ENCODE measurements at regions not wholly inside any gene's neighbourhood (a gene's known extent, or its start where the extent isn't known, plus 50 kb on each side); places are given as distances from the start of the nearest gene placed in this dataset.

DNA sequence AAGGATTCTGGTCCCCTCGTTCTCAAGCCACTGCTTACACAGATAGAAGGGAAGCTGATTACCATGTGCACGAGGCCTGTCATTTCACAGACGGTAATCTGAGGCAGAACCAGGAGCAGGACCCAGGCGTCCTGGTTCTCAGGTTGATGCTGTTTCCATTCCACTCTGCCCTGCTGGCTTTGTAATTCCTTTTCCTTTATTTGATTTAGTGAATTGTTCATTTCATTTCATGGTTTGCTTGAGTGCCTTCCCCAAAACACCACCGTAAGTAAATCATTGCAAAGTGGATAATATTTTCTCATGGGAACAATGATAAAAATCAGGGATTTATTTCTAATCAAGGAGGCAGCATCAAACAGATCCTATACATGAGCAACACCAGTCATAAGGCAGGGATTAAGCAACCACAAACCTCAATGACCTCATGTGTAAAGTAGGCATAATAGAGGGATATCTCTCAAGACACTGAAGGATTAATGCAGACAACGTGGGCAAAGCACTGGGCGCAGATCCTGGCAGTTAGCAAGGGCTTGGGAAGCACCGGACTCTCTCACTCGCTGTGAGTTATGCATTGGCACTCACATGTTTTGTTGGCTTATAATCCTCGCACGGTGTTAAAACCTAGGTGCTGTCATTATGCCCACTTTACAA is 229.5 kb upstream of the FOXQ1 start:
- CTCF ChIA-PET, result interaction anchor here (0.6 kb wide), 1 partner anchor 186 kb away, joined by 3 read pairs; no protein-coding TSS in a partner anchor

DNA sequence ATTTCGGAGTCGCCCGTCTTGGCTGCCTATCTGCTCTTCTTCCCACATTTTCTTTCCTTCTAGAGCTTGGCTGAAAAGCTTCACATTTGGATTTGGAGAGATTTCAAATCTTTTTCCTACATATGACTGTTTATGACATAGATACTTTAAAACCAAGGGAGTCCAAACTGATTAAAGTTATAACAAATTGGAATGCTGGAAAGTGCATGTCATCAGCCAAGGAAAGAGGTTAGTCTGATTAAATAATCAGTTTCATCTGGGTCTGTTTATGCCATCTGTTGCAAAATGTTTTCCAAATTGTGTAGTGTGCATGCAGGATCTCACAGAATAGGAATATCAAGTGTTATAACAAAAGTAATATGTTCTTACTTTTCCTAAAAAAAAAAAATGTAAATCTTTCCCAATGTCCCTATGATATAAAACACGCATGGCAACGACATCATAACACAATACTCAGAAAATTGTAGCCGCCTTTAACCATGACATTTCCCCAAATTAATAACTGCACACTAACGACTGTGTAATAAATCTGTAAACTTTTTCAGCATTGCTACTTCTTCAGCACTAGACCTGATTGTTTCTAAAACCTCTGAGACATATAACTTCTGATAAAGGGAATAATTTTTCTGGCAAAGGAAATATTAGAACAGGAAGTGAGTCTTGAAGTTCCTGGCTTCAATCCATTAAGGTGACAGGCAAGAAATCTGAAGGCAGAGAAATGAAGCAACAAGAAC is 230.2 kb upstream of the FOXQ1 start:
- Mint-ChIP-seq H3K4me3 (no peak overlapping the region), H3K36me3 (ENCODE audit: low read depth) (no peaks in the 10 kb centered on the region), H3K9me3 (ENCODE audit: insufficient read depth) (no peaks in the 10 kb centered on the region), H3K4me1 (ENCODE audit: low read depth) (no peaks in the 10 kb centered on the region), H3K27ac (no peak overlapping the region), H3K27me3 (ENCODE audit: low read depth) (peaks cover 3% of the 10 kb centered on the region)
- ChIA-PET CTCF (no interaction called here), POLR2A (no interaction called here)
- ATAC-seq (no peak), DNase-seq (no peak)

More for the DNA sequence above, 229.5 kb upstream of the FOXQ1 start:
- Mint-ChIP-seq H3K27me3 (ENCODE audit: low read depth) (peaks cover 3% of the 10 kb centered on the region), H3K27ac (no peak overlapping the region), H3K4me3 (no peak overlapping the region), H3K4me1 (ENCODE audit: low read depth) (no peaks in the 10 kb centered on the region), H3K9me3 (ENCODE audit: insufficient read depth) (no peaks in the 10 kb centered on the region), H3K36me3 (ENCODE audit: low read depth) (no peaks in the 10 kb centered on the region)
- DNase-seq (no peak), ATAC-seq (no peak)
- POLR2A ChIA-PET, result no interaction called here

- H3K36me3 Mint-ChIP-seq (ENCODE audit: low read depth), result no peaks in the 10 kb centered on the region
- ChIA-PET POLR2A (no interaction called here), CTCF (no interaction called here)
- no peak overlapping the region for H3K4me3 Mint-ChIP-seq
- peaks cover 3% of the 10 kb centered on the region for H3K27me3 Mint-ChIP-seq (ENCODE audit: low read depth)
- DNase-seq (no peak), ATAC-seq (no peak)
- no peaks in the 10 kb centered on the region for H3K9me3 Mint-ChIP-seq (ENCODE audit: insufficient read depth)
- H3K27ac Mint-ChIP-seq, result no peak overlapping the region
- no peaks in the 10 kb centered on the region for H3K4me1 Mint-ChIP-seq (ENCODE audit: low read depth)
Measured at GRCh38 chr6:1080453-1081337, 231.2 kb upstream of the FOXQ1 start.

DNA sequence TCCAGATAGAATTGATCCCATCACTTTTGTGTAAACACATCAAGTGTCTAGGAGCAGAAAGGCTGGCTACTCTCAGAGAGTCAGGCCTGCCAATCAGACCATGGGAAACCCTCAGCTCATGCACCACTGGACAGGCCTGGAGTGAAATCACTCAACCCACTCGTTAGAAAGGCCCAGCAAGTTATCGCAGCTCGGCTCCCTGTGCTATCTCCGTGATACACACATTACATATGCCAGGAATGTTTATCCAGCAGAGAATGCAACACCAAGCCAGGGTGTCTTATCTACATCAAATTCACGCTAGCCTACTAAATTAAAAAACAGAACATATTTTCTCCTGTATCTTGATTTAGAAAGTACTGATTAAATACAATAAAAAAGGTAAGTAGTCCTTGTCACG is 232.4 kb upstream of the FOXQ1 start:
- H3K27ac Mint-ChIP-seq, result no peak overlapping the region
- ChIA-PET POLR2A (no interaction called here), CTCF (no interaction called here)
- no peaks in the 10 kb centered on the region for H3K4me1 Mint-ChIP-seq (ENCODE audit: low read depth)
- H3K36me3 Mint-ChIP-seq (ENCODE audit: low read depth), result no peaks in the 10 kb centered on the region
- no peak for ATAC-seq
- H3K9me3 Mint-ChIP-seq (ENCODE audit: insufficient read depth), result no peaks in the 10 kb centered on the region
- no peak overlapping the region for H3K4me3 Mint-ChIP-seq
- peaks cover 3% of the 10 kb centered on the region for H3K27me3 Mint-ChIP-seq (ENCODE audit: low read depth)
- no peak for DNase-seq

GRCh38 chr6:1077478-1078416 is 234.2 kb upstream of the FOXQ1 start:
- no peak for ATAC-seq

DNA sequence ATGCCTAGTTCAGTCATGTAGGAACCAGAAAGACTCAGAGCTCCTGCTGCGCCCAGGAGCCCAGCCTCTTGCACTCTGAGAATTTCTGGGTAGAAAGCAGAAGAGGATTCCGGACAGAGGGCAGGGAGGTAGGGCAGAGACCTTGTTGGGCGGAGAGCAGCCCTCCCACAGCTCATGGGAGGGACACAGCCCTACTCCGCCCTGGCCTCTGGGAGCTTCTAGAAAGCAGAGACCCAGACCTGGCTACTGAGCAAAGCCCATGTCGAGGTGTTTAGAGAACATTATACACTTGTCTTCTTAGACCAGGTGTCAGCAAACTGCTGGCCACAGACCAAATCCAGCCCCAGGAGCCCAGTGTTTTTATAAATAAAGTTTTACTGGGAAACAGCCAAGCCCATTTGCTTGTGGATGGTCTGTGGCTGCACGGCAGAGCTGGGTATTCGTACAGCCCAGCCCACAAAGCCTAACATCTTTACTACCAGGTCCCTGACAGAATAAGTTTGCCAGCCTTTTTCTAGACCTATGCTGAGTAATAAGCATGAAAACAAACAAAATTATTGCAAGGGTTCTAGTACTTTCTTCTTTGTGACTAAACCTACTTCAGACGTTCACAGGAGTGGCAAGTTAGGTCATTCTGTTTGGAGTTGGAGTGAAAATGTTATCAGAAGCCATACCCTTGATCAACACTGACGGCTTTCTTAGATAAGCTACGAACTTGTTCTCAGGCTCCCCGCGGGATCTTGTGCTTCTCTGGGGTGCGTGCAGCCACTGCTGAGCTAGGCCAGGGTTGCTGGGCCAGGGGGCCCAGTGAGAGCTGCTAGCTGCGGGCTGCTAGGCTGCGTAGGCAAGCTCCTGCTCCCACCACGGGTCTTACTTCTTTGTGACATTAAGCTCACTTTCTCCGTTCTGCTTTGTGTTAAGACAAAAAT is 235.1 kb upstream of the FOXQ1 start:
- Mint-ChIP-seq H3K4me3 (no peak overlapping the region), H3K4me1 (ENCODE audit: low read depth) (no peaks in the 10 kb centered on the region), H3K9me3 (ENCODE audit: insufficient read depth) (no peaks in the 10 kb centered on the region), H3K36me3 (ENCODE audit: low read depth) (no peaks in the 10 kb centered on the region), H3K27ac (no peak overlapping the region), H3K27me3 (ENCODE audit: low read depth) (peaks cover 3% of the 10 kb centered on the region)
- DNase-seq (no peak), ATAC-seq (no peak)
- ChIA-PET CTCF (no interaction called here), POLR2A (no interaction called here)

More at GRCh38 chr6:1077478-1078416, 234.2 kb upstream of the FOXQ1 start:
- CTCF ChIA-PET, result no interaction called here
- Mint-ChIP-seq H3K27me3 (ENCODE audit: low read depth) (peaks cover 3% of the 10 kb centered on the region), H3K27ac (no peak overlapping the region), H3K4me1 (ENCODE audit: low read depth) (no peaks in the 10 kb centered on the region), H3K9me3 (ENCODE audit: insufficient read depth) (no peaks in the 10 kb centered on the region), H3K36me3 (ENCODE audit: low read depth) (no peaks in the 10 kb centered on the region), H3K4me3 (no peak overlapping the region)
- POLR2A ChIA-PET, result no interaction called here
- no peak for DNase-seq

GRCh38 chr6:1075880-1076279 is 236.0 kb upstream of the FOXQ1 start:
- Mint-ChIP-seq H3K36me3 (ENCODE audit: low read depth) (no peaks in the 10 kb centered on the region), H3K27me3 (ENCODE audit: low read depth) (peaks cover 3% of the 10 kb centered on the region), H3K27ac (no peak overlapping the region), H3K4me3 (no peak overlapping the region), H3K9me3 (ENCODE audit: insufficient read depth) (no peaks in the 10 kb centered on the region), H3K4me1 (ENCODE audit: low read depth) (no peaks in the 10 kb centered on the region)
- no peak for DNase-seq
- CTCF ChIA-PET, result no interaction called here
- POLR2A ChIA-PET, result no interaction called here
- ATAC-seq, result no peak

- Mint-ChIP-seq H3K27me3 (ENCODE audit: low read depth) (peaks cover 3% of the 10 kb centered on the region), H3K27ac (no peak overlapping the region), H3K4me3 (no peak overlapping the region), H3K36me3 (ENCODE audit: low read depth) (no peaks in the 10 kb centered on the region), H3K9me3 (ENCODE audit: insufficient read depth) (no peaks in the 10 kb centered on the region), H3K4me1 (ENCODE audit: low read depth) (no peaks in the 10 kb centered on the region)
- ChIA-PET CTCF (no interaction called here), POLR2A (no interaction called here)
- ATAC-seq (no peak), DNase-seq (no peak)
Measured at GRCh38 chr6:1075444-1075843, 236.5 kb upstream of the FOXQ1 start.

DNA sequence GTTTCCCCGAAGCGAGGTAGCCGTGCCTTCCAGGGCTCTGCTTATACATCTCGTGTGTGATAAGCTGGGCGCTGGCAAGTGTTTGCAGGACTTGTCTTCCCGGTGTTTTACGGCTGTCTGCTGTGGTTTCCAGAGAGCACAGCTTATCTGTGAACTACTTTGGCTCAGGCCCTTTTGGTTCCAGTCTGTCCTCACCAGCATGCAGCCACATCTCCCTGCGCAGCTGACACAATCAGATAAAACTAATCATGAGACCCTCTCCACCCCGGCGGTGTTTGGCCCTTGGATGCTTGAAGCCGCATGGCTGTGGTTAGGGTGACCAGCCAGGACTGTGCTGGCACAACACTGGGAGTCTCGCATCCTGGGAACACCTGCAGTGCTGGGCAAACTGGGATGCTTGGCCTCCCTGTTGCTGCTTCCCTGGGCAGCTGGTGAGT is 241.8 kb upstream of the FOXQ1 start:
- CTCF ChIA-PET, result no interaction called here
- Mint-ChIP-seq H3K9me3 (ENCODE audit: insufficient read depth) (no peaks in the 10 kb centered on the region), H3K4me1 (ENCODE audit: low read depth) (no peaks in the 10 kb centered on the region), H3K4me3 (no peak overlapping the region), H3K36me3 (ENCODE audit: low read depth) (no peaks in the 10 kb centered on the region), H3K27ac (no peak overlapping the region), H3K27me3 (ENCODE audit: low read depth) (peaks cover 5% of the 10 kb centered on the region)
- no peak for DNase-seq
- POLR2A ChIA-PET, result no interaction called here
- no peak for ATAC-seq

DNA sequence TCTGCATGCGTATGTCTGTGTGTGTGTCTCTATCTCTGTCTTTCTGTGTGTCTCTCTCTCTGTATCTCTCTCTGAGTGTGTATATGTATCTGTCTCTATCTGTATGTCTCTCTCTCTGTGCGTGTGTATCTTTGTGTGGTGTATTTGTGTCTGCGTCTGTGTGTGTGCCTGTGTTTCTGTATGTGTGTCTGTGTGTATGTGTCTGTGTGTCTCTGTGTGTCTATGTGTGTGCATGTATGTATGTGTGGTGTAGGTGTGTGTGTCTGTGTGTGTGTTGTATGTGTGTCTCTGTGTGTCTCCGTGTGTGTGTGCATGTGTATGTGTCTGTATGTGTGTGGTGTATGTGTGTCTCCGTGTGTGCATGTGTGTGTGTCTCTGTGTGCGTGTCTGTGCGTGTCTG is 243.0 kb upstream of the FOXQ1 start:
- POLR2A ChIA-PET, result no interaction called here
- no peak overlapping the region for H3K4me3 Mint-ChIP-seq
- no peaks in the 10 kb centered on the region for H3K9me3 Mint-ChIP-seq (ENCODE audit: insufficient read depth)
- H3K27me3 Mint-ChIP-seq (ENCODE audit: low read depth), result peaks cover 5% of the 10 kb centered on the region
- ATAC-seq (no peak), DNase-seq (no peak)
- CTCF ChIA-PET, result no interaction called here
- no peak overlapping the region for H3K27ac Mint-ChIP-seq
- no peaks in the 10 kb centered on the region for H3K36me3 Mint-ChIP-seq (ENCODE audit: low read depth)
- H3K4me1 Mint-ChIP-seq (ENCODE audit: low read depth), result no peaks in the 10 kb centered on the region

DNA sequence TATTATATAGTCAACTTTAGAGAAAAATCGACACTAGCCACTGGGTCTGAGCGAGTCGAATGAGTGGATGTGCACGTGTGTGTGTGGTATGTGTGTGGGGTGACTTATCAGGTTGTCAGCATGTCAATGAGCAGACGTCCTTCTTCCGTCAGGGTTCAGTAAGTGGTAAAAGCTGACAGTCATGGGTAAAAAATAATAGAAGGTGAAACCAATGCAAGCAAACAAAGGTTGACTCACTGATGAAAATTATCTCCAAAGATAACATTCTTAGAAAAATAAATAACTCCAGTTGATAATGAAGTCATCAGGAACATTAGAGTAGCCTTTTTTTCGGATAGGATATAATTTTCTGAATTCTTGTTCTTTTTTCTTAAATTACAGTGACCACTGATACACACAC is 243.8 kb upstream of the FOXQ1 start:
- Mint-ChIP-seq H3K27ac (no peak overlapping the region), H3K36me3 (ENCODE audit: low read depth) (no peaks in the 10 kb centered on the region)
- ATAC-seq, result no peak

More for the DNA sequence above, 243.8 kb upstream of the FOXQ1 start:
- Mint-ChIP-seq H3K4me3 (no peak overlapping the region), H3K4me1 (ENCODE audit: low read depth) (no peaks in the 10 kb centered on the region), H3K9me3 (ENCODE audit: insufficient read depth) (no peaks in the 10 kb centered on the region), H3K27me3 (ENCODE audit: low read depth) (peaks cover 5% of the 10 kb centered on the region)
- POLR2A ChIA-PET, result no interaction called here
- DNase-seq, result no peak
- CTCF ChIA-PET, result no interaction called here
